BJ (cell line): ENCODE measurements at regions not wholly inside any gene's neighbourhood (a gene's known extent, or its start where the extent isn't known, plus 50 kb on each side); places are given as distances from the start of the nearest gene placed in this dataset.

ENCODE experiments used
- CTCF ChIA-PET: fragments of 350-600 bp; formaldehyde crosslinking; extraction: SDS; loops from one replicate; lab custom pipeline; 2021; ENCODE audit warnings: antibody characterized with exemption, inconsistent platforms; lab: Yijun Ruan, JAX
- POLR2A ChIA-PET: fragments of 300-600 bp; sonication (Branson Sonifier 250); formaldehyde crosslinking; extraction: SDS; loops from one replicate; lab custom pipeline; 2021; ENCODE audit warnings: antibody characterized with exemption; lab: Charles Lee
- DNase-seq: peaks from one replicate; pipeline ENCODE4 v3.0.0-alpha.2; 2011; ENCODE audit warnings: low read depth
- H3K27me3 ChIP-seq: 2 replicates; pipeline ENCODE4 v1.6.0; 2011; ENCODE audit warnings: low read length; ENCODE audit not compliant: control insufficient read depth, insufficient read depth
- H3K36me3 ChIP-seq: 2 replicates; pipeline ENCODE4 v1.5.1; 2011; ENCODE audit warnings: low read length; ENCODE audit not compliant: control insufficient read depth, insufficient read depth
- H3K4me3 ChIP-seq: 2 replicates; pipeline ENCODE4 v1.5.1; 2011; ENCODE audit warnings: low read depth, mild to moderate bottlenecking, control low read depth, low read length
- CTCF ChIP-seq: IDR thresholded peaks from 2 replicates; pipeline ENCODE4 v1.5.1; 2011; ENCODE audit warnings: low read depth, mild to moderate bottlenecking, control low read depth, inconsistent platforms, low read length, moderate library complexity; ENCODE audit not compliant: insufficient read depth

- H3K27me3 ChIP-seq, result no peaks in the 10 kb centered on the region
- ChIA-PET POLR2A (interaction anchor here (0.6 kb wide), 1 partner anchor 9 kb away, joined by 3 read pairs; no protein-coding TSS in a partner anchor), CTCF (interaction anchor here (0.6 to 0.7 kb wide), 3 partner anchors 17 to 571 kb away, joined by 3 read pairs; no protein-coding TSS in a partner anchor)
- H3K4me3 ChIP-seq, result no peak overlapping the region
- TF ChIP-seq CTCF, result no peak
- no peak for DNase-seq
- no peaks in the 10 kb centered on the region for H3K36me3 ChIP-seq
These were observed 93.5 kb upstream of the SLC25A13 start for GRCh38 chr7:96415293-96415940.

GRCh38 chr7:96414931-96415292 lies 93.0 kb upstream of the SLC25A13 start:
- no peaks in the 10 kb centered on the region for H3K36me3 ChIP-seq
- DNase-seq, result no peak
- H3K27me3 ChIP-seq, result no peaks in the 10 kb centered on the region
- TF ChIP-seq CTCF, result peak; percentile 58
- H3K4me3 ChIP-seq, result no peak overlapping the region
- CTCF ChIA-PET, result interaction anchor here (0.6 kb wide), 2 partner anchors 17 to 571 kb away, joined by 3 read pairs; no protein-coding TSS in a partner anchor
- POLR2A ChIA-PET, result no interaction called here

GRCh38 chr7:96410126-96410839 lies 88.4 kb upstream of the SLC25A13 start:
- Histone ChIP-seq H3K4me3 (no peak overlapping the region), H3K36me3 (no peaks in the 10 kb centered on the region), H3K27me3 (no peaks in the 10 kb centered on the region)
- no peak for DNase-seq
- ChIA-PET POLR2A (no interaction called here), CTCF (interaction anchor here (1.7 kb wide), 1 partner anchor 617 kb away, joined by 5 read pairs; no protein-coding TSS in a partner anchor)
- no peak for TF ChIP-seq CTCF

GRCh38 chr7:96408881-96409280 lies 87.0 kb upstream of the SLC25A13 start:
- ChIA-PET POLR2A (no interaction called here), CTCF (interaction anchor here (1.8 kb wide), 1 partner anchor 334 kb away, joined by 5 read pairs; no protein-coding TSS in a partner anchor)
- no peak for TF ChIP-seq CTCF
- no peaks in the 10 kb centered on the region for H3K36me3 ChIP-seq
- no peaks in the 10 kb centered on the region for H3K27me3 ChIP-seq
- no peak for DNase-seq
- H3K4me3 ChIP-seq, result no peak overlapping the region

GRCh38 chr7:96407427-96407826 lies 85.5 kb upstream of the SLC25A13 start:
- TF ChIP-seq CTCF, result no peak
- DNase-seq, result no peak
- Histone ChIP-seq H3K4me3 (no peak overlapping the region), H3K36me3 (no peaks in the 10 kb centered on the region), H3K27me3 (no peaks in the 10 kb centered on the region)
- CTCF ChIA-PET, result interaction anchor here (0.9 to 1.8 kb wide), 2 partner anchors 332 to 620 kb away, joined by 3 to 5 read pairs; no protein-coding TSS in a partner anchor
- POLR2A ChIA-PET, result no interaction called here
